PFSK-1 (cell line): ENCODE measurements at regions not wholly inside any gene's neighbourhood (a gene's known extent, or its start where the extent isn't known, plus 50 kb on each side); places are given as distances from the start of the nearest gene placed in this dataset.

Experiments
- REST ChIP-seq, 2 experiments: IDR thresholded peaks; 2 replicates each; pipeline versions ENCODE4 v1.6.1 to v1.8.0; 2011 to 2012; ENCODE audit warnings: low read depth in 2 of 2, low read length in 2 of 2, control low read depth in 1 of 2, inconsistent platforms in 1 of 2, mild to moderate bottlenecking in 1 of 2, moderate library complexity in 1 of 2; ENCODE audit not compliant: insufficient read depth in 1 of 2
- TAF1 ChIP-seq: IDR thresholded peaks from 2 replicates; pipeline ENCODE4 v1.6.1; 2012; ENCODE audit warnings: low read length, control low read depth, borderline replicate concordance; ENCODE audit not compliant: insufficient read depth

DNA sequence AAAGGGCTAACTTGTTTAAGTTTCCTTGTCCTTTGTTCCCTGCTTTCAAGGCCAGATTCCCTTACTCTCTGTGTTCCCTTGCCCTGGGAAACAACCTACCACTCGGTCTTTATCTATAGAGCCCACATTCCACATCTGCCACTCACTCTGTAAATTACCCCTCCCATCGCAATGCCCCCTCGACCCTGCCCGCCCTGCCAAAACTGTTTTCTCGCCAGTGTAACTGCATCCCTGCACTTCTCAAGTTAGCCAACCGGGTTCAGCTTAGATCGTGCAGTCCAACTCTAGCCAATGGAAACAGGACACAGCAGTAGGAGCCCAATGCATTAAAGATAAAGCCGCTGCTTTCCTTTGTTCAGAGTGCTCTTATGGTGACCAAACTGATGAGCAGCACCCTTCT lies 263.6 kb downstream of the TBL1XR1 start:
- TF ChIP-seq TAF1 (no peak), REST (IDR thresholded peaks at IDR 0.05; ENCODE audit: insufficient read depth in 1 of 2, low read depth in 2 of 2, low read length in 2 of 2) (no peak)
